ENCODE measurements at regions not wholly inside any gene's neighbourhood (a gene's known extent, or its start where the extent isn't known, plus 50 kb on each side); places are given as distances from the start of the nearest gene placed in this dataset.
"Not testable (repeated sequence)": the region's sequence is repeated elsewhere in the genome, so short reads cannot be mapped to it uniquely, and the experiment has no call there.

- DNase-seq: no peak
These were observed 154.3 kb downstream of the RMST start for GRCh38 chr12:97616946-97617345.

DNA sequence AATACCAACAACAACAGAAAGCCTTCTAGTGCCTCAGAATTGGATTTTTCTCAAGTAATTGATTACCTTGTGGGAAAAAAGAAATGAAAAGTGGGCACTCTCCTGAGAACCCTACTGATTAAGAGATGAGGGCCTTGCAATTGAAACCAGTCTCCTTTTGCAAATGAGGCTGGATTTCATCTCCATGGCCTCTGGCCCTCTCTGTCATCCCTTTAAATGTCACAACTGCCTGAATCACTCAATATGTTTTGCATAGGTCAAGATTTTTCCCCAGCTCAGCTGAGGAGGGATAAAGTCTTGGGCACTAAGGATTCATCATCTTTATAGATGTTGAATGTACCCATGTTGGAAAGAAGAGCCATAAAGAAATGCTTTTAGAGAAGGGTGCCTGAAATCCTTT, 166.4 kb downstream of the RMST start:
- DNase-seq: no peak

GRCh38 chr12:97629382-97629781, 166.8 kb downstream of the RMST start:
- DNase-seq: no peak

DNA sequence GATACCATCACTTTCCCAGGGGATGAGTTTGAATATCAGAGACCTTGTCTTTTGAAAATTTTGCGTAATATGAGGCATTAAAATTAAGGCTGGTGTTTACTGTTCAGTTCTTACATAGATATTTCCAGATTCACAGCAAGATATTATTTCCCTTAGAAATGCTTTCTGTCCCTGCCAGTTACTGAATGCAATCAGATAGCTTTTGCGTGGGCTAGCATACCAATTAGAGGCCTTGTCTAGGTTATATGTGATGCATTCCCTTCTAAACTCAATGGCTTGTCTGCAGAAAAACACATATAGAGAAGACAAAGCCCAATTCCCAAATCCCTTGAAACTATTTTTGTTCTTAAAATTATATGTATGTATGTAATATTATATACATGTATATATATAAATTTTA, 167.8 kb downstream of the RMST start:
- no peak for DNase-seq

GRCh38 chr12:97630875-97631274, 168.3 kb downstream of the RMST start:
- DNase-seq: no peak

DNA sequence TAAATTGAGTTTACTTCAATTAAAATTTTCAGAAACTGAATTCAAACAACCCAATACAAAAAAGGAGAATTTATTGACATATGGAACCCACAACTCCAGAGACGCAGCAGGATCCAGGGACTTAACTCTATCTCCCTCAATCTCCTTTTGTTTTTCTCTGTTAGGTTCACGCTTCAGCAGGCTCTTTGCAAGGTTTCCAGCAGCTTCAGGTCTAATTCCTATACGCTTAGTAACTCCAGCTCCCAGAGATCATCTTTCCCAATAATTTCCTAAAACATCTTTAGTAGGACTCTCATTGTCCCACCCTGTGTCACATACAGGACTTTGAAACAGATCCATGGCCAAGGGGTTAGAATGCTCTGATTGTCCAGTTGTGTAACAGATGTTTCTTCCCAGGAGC, 175.2 kb downstream of the RMST start:
- DNase-seq: no peak

DNA sequence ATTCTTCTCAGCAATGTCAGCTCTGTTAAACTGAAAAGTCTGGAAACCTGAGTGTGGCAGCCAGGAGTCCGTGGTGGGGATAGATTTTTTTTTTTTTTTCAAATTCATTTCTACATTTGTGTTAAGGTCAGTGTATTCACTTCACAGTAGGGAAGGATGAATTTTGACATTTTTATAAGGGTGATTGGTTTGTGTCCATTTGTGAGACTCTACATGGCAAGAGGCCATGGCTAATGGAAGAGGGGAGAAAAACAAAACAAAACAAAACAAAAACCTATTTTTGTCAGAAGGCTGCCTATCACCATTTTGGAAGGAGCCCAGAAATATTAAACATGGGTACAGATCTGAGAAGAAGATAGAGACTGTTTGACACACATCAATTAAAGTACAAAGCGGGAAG, 176.1 kb downstream of the RMST start:
- no peak for DNase-seq

DNA sequence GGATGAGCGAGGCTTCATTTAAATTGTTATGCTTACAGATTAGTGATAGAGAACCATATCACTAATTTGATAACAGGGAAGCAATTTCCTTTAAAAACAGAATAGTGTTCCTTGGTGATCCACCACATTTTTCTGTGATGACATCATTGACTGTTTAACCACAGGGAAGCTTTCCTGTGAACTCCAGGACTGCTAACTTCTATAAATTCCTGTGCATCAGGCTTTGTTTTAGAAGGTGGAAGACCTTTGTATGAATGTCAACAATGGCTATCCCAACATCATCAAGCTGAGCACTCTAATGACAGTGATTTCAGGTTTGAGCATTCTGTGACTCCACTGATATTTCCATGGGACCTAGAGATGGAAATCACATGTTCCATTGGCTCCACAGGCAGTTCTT, 177.1 kb downstream of the RMST start:
- DNase-seq: peak; percentile 1

GRCh38 chr12:97640826-97641225, 178.2 kb downstream of the RMST start:
- DNase-seq: no peak

GRCh38 chr12:97642911-97643310, 180.3 kb downstream of the RMST start:
- no peak for DNase-seq

GRCh38 chr12:97643924-97644323, 181.3 kb downstream of the RMST start:
- no peak for DNase-seq

DNA sequence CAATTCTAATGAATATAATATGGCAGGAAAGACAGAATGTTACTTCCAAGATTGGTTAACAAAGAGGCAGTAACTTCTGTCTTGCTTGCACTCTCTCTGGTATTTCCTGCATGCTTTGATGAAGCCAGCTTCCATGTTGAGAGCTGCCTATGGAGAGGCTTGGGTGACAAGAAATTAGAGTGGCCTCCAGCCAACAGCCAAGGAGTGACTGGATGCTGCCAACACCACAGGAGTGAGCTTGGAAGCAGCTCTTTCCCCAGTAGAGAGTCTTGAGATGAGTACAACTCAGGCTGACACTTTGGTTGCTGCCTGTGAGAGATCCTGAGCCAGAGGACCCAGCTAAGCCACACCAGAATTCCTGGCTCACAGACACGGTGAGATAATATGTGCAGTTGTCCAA, 183.1 kb downstream of the RMST start:
- DNase-seq: no peak

DNA sequence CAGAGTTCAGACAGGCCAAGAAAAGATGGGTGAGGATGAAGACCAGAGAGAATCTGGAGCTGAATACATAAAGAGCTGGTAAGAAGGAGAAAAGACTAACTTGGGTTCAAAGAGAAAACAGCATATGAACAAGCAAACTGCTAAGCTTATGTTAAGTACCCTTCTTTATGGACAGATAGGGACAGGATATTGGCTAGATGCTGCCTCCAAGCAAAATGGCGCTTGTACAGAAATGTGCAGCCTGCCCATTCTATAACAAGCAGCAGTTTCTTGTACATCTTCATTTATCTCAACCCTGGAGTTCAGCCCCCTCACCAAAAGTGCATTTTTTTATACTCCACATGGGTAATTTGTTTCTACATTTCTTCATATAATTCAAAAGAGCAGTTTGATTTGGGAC, 184.5 kb downstream of the RMST start:
- DNase-seq: no peak

DNA sequence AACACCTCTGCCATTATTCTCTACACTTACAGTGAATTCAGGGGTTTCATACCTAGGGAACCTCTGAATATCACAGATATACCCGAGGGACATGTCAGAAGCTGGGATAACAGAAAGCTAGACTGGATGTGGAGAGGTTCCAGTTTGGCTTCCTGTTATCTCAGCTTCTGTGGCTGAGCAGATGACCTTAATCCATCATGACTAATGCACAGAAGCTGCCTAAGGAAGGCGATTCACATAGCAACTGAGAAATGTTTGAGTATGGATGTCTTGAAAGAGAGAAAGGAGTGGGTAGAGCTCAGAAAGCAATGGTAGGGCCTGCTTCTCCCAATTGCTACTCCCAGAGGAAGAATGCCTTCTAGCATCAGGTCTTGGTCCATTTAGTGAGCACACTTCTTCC, 187.6 kb downstream of the RMST start:
- DNase-seq: peak; percentile 30

GRCh38 chr12:97656548-97656947, 193.9 kb downstream of the RMST start:
- DNase-seq: not testable (repeated sequence)

GRCh38 chr12:97659117-97659880, 196.7 kb downstream of the RMST start:
- DNase-seq: no peak

- no peak for DNase-seq
These were observed 203.7 kb downstream of the RMST start for GRCh38 chr12:97666263-97666662.

- DNase-seq: no peak
These were observed 210.3 kb downstream of the RMST start for GRCh38 chr12:97672870-97673269.

GRCh38 chr12:97680751-97681150, 218.1 kb downstream of the RMST start:
- DNase-seq: no peak

- no peak for DNase-seq
These were observed 219.3 kb downstream of the RMST start for GRCh38 chr12:97681612-97682504.

- no peak for DNase-seq
These were observed 222.8 kb downstream of the RMST start for GRCh38 chr12:97685360-97685759.

DNA sequence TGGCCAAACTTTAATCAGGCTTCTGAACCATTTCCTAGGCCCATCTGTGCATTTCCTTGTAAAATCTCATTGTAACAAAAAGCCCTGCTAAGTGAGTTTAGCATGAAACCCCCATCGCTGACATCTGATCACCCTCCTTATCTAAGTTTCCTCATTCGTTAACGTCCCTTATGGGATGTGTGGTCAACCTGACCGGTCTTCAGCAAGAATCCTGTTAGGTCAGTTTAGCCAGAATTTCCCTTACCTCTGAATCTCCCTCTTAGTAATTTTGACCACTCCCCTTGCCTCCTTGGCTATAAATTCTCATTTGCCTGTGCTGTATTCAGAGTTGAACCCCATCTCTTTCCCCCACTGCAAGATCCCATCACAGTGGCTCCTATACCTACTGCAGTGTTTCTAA, 239.3 kb downstream of the RMST start:
- DNase-seq: no peak

GRCh38 chr12:97711392-97711791, 248.8 kb downstream of the RMST start:
- DNase-seq: no peak

DNA sequence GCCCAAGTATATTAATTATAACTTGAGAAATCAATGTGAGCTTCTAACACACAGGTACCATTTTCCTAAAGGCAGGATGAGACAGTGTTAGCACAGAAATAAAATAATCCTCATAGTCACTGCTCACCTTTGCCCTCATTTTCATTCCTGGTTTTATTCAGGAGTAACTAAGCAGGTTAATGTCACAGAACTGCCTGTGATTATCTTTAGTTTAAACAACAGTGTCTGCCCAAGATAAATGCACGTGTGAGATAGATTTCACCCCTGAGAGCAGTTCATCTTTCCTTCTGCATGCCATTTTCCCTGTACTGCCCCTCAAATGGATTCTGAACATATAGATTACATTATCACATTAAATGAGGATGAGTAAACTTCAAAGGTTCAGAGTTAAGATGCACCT, 250.7 kb downstream of the RMST start:
- DNase-seq: no peak
